ENCODE measurements at regions not wholly inside any gene's neighbourhood (a gene's known extent, or its start where the extent isn't known, plus 50 kb on each side); places are given as distances from the start of the nearest gene placed in this dataset.

DNA sequence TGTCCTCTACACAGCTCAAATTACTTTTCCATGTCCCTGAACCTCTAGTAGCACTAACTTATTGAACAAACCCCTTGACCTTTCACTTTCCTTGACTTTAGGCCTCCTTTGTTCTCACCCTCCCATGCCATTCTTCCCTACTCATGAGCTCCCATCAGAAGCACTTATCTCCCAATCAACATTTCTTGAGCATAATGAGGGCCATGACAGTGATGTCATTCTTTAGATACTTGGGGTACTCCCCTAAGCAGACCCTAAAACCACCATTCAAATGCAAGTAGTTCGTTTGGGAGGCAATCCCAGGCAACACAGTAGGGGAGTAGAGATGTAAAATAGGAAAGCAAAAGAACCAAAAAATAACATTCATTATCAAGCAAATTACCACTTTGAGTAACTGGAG is 115.9 kb upstream of the ARHGAP28 start:
- DNase-seq = no peak
- TF ChIP-seq POLR2A (IDR thresholded peaks at IDR 0.05) = no peak
- TF ChIP-seq, protein P1, sequence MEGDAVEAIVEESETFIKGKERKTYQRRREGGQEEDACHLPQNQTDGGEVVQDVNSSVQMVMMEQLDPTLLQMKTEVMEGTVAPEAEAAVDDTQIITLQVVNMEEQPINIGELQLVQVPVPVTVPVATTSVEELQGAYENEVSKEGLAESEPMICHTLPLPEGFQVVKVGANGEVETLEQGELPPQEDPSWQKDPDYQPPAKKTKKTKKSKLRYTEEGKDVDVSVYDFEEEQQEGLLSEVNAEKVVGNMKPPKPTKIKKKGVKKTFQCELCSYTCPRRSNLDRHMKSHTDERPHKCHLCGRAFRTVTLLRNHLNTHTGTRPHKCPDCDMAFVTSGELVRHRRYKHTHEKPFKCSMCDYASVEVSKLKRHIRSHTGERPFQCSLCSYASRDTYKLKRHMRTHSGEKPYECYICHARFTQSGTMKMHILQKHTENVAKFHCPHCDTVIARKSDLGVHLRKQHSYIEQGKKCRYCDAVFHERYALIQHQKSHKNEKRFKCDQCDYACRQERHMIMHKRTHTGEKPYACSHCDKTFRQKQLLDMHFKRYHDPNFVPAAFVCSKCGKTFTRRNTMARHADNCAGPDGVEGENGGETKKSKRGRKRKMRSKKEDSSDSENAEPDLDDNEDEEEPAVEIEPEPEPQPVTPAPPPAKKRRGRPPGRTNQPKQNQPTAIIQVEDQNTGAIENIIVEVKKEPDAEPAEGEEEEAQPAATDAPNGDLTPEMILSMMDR (IDR thresholded peaks at IDR 0.05 in 4 of 5, conservative IDR thresholded peaks at IDR 0.05 in 1 of 5) = no peak
- in situ Hi-C loops (cut with MboI; ENCODE audit: low sequenced_read_pairs in 4 of 4) (no loop called here), intact Hi-C loops (cut with DNase I; ENCODE audit: low total_unique reads) (no loop called here)
- ATAC-seq = no peak
- Histone ChIP-seq H3K4me3 (no peak overlapping the region), H3K27me3 (no peaks in the 10 kb centered on the region), H3K36me3 (no peaks in the 10 kb centered on the region), H3K4me1 (no peaks in the 10 kb centered on the region), H3K27ac (no peak overlapping the region), H3K9me3 (no peaks in the 10 kb centered on the region)

DNA sequence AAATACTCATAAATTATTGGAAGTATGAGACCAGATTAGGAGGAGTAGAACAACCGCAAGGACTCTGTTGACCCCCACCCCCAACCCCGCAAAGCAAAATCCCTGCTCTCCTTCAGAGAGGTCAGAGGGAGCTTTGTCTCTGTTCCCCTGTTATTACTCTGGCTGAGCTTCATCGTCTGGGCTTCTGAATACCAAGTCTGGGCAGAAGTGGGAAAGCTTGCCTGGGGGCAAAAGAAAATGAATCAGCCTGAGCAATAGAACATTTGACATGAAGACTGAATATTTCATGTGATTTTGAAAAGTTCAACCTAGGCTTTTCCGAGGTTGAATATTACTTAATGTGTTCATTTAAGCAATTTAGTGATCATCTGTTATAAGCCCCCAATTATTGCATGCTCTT is 114.6 kb upstream of the ARHGAP28 start:
- no peak for ATAC-seq
- intact Hi-C loops (cut with DNase I; ENCODE audit: low total_unique reads) = no loop called here

DNA sequence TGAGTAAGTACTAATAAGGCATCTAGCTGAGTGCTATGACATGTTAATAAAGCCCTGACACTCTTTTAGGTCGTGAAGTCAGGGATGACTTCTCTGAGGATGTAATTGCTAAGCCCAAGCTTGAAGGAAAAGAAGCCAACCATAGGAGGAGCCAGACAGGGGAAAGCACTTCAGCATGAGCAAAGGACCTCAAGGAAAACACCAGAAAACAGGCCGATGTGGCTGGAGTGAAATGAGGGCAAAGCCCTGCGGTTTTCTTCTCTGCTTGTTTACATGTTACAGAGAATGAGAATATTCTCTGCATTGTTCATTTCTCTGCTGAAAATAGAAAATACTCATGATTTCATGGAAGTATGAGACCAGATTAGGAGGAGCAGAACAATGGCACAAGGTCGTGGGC is 112.5 kb upstream of the ARHGAP28 start:
- DNase-seq (no peak), ATAC-seq (no peak)
- H3K36me3 ChIP-seq = no peaks in the 10 kb centered on the region
- no peaks in the 10 kb centered on the region for H3K27me3 ChIP-seq
- no peaks in the 10 kb centered on the region for H3K9me3 ChIP-seq
- TF ChIP-seq, protein P1 (IDR thresholded peaks at IDR 0.05 in 4 of 5, conservative IDR thresholded peaks at IDR 0.05 in 1 of 5) = no peak
- TF ChIP-seq POLR2A (IDR thresholded peaks at IDR 0.05) = no peak
- H3K4me1 ChIP-seq = no peaks in the 10 kb centered on the region
- in situ Hi-C loops (cut with MboI; ENCODE audit: low sequenced_read_pairs in 4 of 4) (no loop called here), intact Hi-C loops (cut with DNase I; ENCODE audit: low total_unique reads) (no loop called here)
- no peak overlapping the region for H3K4me3 ChIP-seq
- no peak overlapping the region for H3K27ac ChIP-seq

More for the DNA sequence above, 114.6 kb upstream of the ARHGAP28 start:
- no peak for DNase-seq
- H3K27ac ChIP-seq = no peak overlapping the region
- H3K9me3 ChIP-seq = no peaks in the 10 kb centered on the region
- in situ Hi-C loops (cut with MboI; ENCODE audit: low sequenced_read_pairs in 4 of 4) = no loop called here
- no peaks in the 10 kb centered on the region for H3K27me3 ChIP-seq
- TF ChIP-seq, protein P1 (IDR thresholded peaks at IDR 0.05 in 4 of 5, conservative IDR thresholded peaks at IDR 0.05 in 1 of 5) = no peak
- no peak for TF ChIP-seq POLR2A (IDR thresholded peaks at IDR 0.05)
- H3K4me1 ChIP-seq = no peaks in the 10 kb centered on the region
- H3K4me3 ChIP-seq = no peak overlapping the region
- no peaks in the 10 kb centered on the region for H3K36me3 ChIP-seq

DNA sequence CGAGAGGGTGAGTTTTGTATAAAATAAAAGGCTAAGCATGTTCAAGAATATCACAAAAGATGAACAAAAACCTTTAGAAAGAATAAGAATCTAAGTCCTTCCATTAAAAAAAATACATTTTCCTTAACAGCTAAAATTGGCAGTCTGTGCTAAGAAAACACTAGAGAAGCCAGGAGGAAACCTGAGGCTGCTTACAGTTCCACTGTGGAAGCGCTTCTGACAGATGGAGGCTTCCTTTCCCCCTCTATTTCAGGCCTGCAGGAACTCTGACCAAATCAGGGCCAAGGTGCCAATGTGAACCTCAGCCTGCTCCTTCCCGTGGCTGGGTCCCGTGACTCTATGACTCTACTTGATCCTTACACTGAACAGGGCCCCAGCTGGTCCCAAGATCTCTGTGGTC is 108.1 kb upstream of the ARHGAP28 start:
- intact Hi-C loops (cut with DNase I; ENCODE audit: low total_unique reads) = no loop called here
- ATAC-seq = no peak
- in situ Hi-C loops (cut with MboI; ENCODE audit: low sequenced_read_pairs in 4 of 4) = no loop called here
- Histone ChIP-seq H3K27me3 (no peaks in the 10 kb centered on the region), H3K36me3 (no peaks in the 10 kb centered on the region), H3K27ac (no peak overlapping the region), H3K4me3 (no peak overlapping the region), H3K9me3 (no peaks in the 10 kb centered on the region), H3K4me1 (no peaks in the 10 kb centered on the region)
- no peak for DNase-seq
- TF ChIP-seq, protein P1 (IDR thresholded peaks at IDR 0.05 in 4 of 5, conservative IDR thresholded peaks at IDR 0.05 in 1 of 5) = no peak
- no peak for TF ChIP-seq POLR2A (IDR thresholded peaks at IDR 0.05)

DNA sequence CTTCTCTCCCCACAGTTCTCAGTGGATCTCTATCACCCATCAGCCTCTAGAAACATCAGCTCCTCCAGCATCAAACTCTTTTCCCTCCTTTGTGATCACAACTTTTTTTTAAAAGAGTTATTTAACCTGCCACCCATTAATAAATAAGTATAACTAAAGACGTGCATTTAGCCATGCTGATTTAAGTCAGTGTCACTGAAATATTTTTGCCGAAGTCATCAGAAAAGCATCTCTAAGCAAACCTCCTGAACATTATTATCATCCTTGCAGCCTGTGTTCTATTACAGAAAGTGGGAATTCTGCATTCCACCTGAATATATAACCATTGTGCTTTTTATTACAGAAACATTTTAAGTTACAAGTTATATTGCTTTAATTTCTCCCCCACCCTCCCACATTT is 106.2 kb upstream of the ARHGAP28 start:
- no peaks in the 10 kb centered on the region for H3K36me3 ChIP-seq
- DNase-seq (no peak), ATAC-seq (no peak)
- H3K4me1 ChIP-seq = no peaks in the 10 kb centered on the region
- H3K27me3 ChIP-seq = no peaks in the 10 kb centered on the region
- in situ Hi-C loops (cut with MboI; ENCODE audit: low sequenced_read_pairs in 4 of 4) = no loop called here
- no peaks in the 10 kb centered on the region for H3K9me3 ChIP-seq
- H3K4me3 ChIP-seq = no peak overlapping the region
- no peak for TF ChIP-seq POLR2A (IDR thresholded peaks at IDR 0.05)
- TF ChIP-seq, protein P1 (IDR thresholded peaks at IDR 0.05 in 4 of 5, conservative IDR thresholded peaks at IDR 0.05 in 1 of 5) = no peak
- intact Hi-C loops (cut with DNase I; ENCODE audit: low total_unique reads) = no loop called here
- no peak overlapping the region for H3K27ac ChIP-seq

Data from gastrocnemius medialis (tissue), 4 donors.